ENCODE measurements at regions not wholly inside any gene's neighbourhood (a gene's known extent, or its start where the extent isn't known, plus 50 kb on each side); places are given as distances from the start of the nearest gene placed in this dataset.

DNA sequence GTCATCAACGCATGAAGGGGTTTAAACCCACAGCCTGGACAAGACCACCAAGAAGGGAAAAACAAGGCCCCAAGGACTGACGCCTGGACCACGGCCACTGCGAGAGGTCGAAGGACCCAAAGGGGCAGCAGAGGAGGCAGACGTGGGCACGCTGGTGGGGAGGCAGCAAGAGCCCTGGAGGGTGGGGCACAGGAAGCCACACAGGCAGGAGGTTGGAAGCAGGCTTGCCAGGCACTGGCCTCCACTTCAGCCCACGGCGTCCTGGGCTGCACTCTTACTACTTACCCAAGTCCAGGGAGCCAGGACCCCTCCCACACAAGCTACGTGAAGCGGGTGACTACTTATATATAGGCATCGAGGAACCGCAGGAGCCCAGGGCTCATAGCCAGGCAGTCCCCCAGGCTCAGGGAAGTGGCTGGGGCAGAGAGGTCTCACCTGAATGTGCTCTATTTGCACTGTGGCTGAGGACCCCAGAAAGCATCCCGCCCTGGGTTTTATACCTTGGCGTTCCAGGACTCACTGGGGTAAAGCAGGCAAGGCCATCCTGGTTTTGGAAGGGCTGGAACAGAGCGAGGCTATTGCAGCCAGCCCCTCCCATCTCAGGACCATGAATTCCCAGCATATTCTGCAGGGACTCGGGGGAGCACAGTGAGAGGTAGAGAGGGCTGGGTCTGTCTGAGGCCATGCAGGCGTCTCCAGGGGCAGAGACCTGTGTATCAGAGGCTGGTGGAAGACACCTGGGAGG is 113.8 kb upstream of the AFDN start:
- TF ChIP-seq CTCF (tag by site-specific recombination; IDR thresholded peaks at IDR 0.05), result no peak
- no peak for TF ChIP-seq SP7 (tag by site-specific recombination; IDR thresholded peaks at IDR 0.05)
- no peak for TF ChIP-seq ZNF558 (tag by site-specific recombination; IDR thresholded peaks at IDR 0.05)
- no peak for TF ChIP-seq ZNF777 (tag by site-specific recombination; IDR thresholded peaks at IDR 0.05; ENCODE audit: borderline replicate concordance)
- no peak for TF ChIP-seq ZNF624 (tag by site-specific recombination; IDR thresholded peaks at IDR 0.05)
- no peak for TF ChIP-seq ATF2 (tag by site-specific recombination; IDR thresholded peaks at IDR 0.05; ENCODE audit: low read depth)
- TF ChIP-seq SETDB1 (IDR thresholded peaks at IDR 0.05; ENCODE audit: insufficient read length, low read length), result no peak
- TF ChIP-seq ZFP41 (tag by site-specific recombination; IDR thresholded peaks at IDR 0.05; ENCODE audit: borderline replicate concordance), result no peak
